Suprapubic skin (tissue), 4 donors: ENCODE measurements at regions not wholly inside any gene's neighbourhood (a gene's known extent, or its start where the extent isn't known, plus 50 kb on each side); places are given as distances from the start of the nearest gene placed in this dataset.

Source experiments
- EP300 ChIP-seq: sonication (generic); formaldehyde crosslinking; IDR thresholded peaks from one replicate; pipeline ENCODE4 v1.6.1; 2017; ENCODE audit warnings: antibody characterized with exemption
- POLR2A ChIP-seq, 2 donors: fragments of 450-650 bp; IDR thresholded peaks; one replicate each; pipeline ENCODE4 v1.6.1; 2017; ENCODE audit warnings: antibody characterized with exemption in 2 of 2, mild to moderate bottlenecking in 2 of 2, moderate library complexity in 2 of 2
- POLR2AphosphoS5 ChIP-seq, 3 donors: sonication (generic); formaldehyde crosslinking; IDR thresholded peaks; one replicate each; pipeline ENCODE4 v1.6.1; 2017; ENCODE audit warnings: antibody characterized with exemption in 3 of 3
- TF ChIP-seq, protein P1 (sequence below), 2 donors: fragments of 200-600 bp in 1 of 2; fragments of 450-650 bp in 1 of 2; sonication (generic) in 1 of 2; IDR thresholded peaks; one replicate each; pipeline ENCODE4 v1.5.1; 2016 to 2019; ENCODE audit warnings: antibody characterized with exemption in 2 of 2, mild to moderate bottlenecking in 1 of 2, moderate library complexity in 1 of 2

DNA sequence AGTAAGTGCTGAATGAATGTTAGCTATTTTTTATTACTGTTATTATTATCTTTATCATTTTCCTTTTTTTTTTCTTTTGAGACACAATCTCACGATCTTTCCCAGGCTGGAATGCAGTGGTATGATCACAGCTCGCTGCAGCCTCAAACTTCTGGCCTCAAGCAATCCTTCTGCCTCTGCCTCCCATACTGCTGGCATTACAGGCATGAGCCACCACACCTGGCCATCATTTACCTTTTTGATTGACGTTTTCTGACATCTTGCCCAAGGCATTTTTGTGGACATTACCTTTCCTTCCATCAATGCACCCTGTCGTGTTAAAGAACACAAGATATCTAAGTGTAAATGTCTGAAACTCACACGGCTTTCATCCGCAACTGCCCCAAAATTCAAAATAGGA is 138.2 kb downstream of the GAS1 start:
- TF ChIP-seq, protein P1, sequence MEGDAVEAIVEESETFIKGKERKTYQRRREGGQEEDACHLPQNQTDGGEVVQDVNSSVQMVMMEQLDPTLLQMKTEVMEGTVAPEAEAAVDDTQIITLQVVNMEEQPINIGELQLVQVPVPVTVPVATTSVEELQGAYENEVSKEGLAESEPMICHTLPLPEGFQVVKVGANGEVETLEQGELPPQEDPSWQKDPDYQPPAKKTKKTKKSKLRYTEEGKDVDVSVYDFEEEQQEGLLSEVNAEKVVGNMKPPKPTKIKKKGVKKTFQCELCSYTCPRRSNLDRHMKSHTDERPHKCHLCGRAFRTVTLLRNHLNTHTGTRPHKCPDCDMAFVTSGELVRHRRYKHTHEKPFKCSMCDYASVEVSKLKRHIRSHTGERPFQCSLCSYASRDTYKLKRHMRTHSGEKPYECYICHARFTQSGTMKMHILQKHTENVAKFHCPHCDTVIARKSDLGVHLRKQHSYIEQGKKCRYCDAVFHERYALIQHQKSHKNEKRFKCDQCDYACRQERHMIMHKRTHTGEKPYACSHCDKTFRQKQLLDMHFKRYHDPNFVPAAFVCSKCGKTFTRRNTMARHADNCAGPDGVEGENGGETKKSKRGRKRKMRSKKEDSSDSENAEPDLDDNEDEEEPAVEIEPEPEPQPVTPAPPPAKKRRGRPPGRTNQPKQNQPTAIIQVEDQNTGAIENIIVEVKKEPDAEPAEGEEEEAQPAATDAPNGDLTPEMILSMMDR (IDR thresholded peaks at IDR 0.05): no peak
- TF ChIP-seq EP300 (no peak), POLR2AphosphoS5 (IDR thresholded peaks at IDR 0.05) (no peak), POLR2A (IDR thresholded peaks at IDR 0.05) (no peak)
